ENCODE measurements at regions not wholly inside any gene's neighbourhood (a gene's known extent, or its start where the extent isn't known, plus 50 kb on each side); places are given as distances from the start of the nearest gene placed in this dataset.

GRCh38 chr1:99146129-99146848, 118.0 kb upstream of the PLPPR4 start:
- TF ChIP-seq CTCF (IDR thresholded peaks at IDR 0.05; ENCODE audit: low read depth, low read length, poor library complexity, severe bottlenecking): no peak
- TF ChIP-seq EZH2phosphoT487 (IDR thresholded peaks at IDR 0.05; ENCODE audit: borderline replicate concordance, low read length): no peak
